Ascending aorta (tissue), 2 donors: ENCODE measurements at regions not wholly inside any gene's neighbourhood (a gene's known extent, or its start where the extent isn't known, plus 50 kb on each side); places are given as distances from the start of the nearest gene placed in this dataset.

Source experiments
- DNase-seq, 2 donors: peaks; one replicate each; pipeline ENCODE4 v3.0.0-alpha.2; 2019; ENCODE audit warnings: low spot score in 2 of 2
- H3K27ac ChIP-seq, 2 donors: fragments of 200-600 bp; sonication (generic); one replicate each; pipeline ENCODE4 v1.5.1; 2016 to 2017; ENCODE audit warnings: mild to moderate bottlenecking in 1 of 2
- H3K27me3 ChIP-seq: fragments of 200-600 bp; sonication (generic); one replicate; pipeline ENCODE4 v1.5.1; 2017
- H3K36me3 ChIP-seq, 2 donors: fragments of 200-600 bp; sonication (generic); one replicate each; pipeline ENCODE4 v1.5.1; 2016
- H3K4me1 ChIP-seq, 2 donors: fragments of 200-600 bp; sonication (generic); one replicate each; pipeline ENCODE4 v1.5.1; 2016 to 2017; ENCODE audit warnings: mild to moderate bottlenecking in 1 of 2
- H3K4me3 ChIP-seq, 2 donors: fragments of 200-600 bp; sonication (generic); one replicate each; pipeline ENCODE4 v1.5.1; 2016 to 2017; ENCODE audit warnings: mild to moderate bottlenecking in 1 of 2
- H3K9me3 ChIP-seq, 2 donors: fragments of 200-600 bp; sonication (generic); one replicate each; pipeline ENCODE4 v1.5.1; 2016
- intact Hi-C: fragments of 100-400 bp; cut with DNase I; formaldehyde crosslinking; loops from one replicate; pipeline ENCODE4 v1.15.1; 2023
- TF ChIP-seq, protein P1 (sequence below), 3 experiments: fragments of 200-600 bp in 2 of 3; fragments of 450-650 bp in 1 of 3; sonication (generic) in 2 of 3; IDR thresholded peaks; one replicate each; pipeline ENCODE4 v1.5.1; 2016 to 2019; ENCODE audit warnings: antibody characterized with exemption in 3 of 3, mild to moderate bottlenecking in 1 of 3, moderate library complexity in 1 of 3

DNA sequence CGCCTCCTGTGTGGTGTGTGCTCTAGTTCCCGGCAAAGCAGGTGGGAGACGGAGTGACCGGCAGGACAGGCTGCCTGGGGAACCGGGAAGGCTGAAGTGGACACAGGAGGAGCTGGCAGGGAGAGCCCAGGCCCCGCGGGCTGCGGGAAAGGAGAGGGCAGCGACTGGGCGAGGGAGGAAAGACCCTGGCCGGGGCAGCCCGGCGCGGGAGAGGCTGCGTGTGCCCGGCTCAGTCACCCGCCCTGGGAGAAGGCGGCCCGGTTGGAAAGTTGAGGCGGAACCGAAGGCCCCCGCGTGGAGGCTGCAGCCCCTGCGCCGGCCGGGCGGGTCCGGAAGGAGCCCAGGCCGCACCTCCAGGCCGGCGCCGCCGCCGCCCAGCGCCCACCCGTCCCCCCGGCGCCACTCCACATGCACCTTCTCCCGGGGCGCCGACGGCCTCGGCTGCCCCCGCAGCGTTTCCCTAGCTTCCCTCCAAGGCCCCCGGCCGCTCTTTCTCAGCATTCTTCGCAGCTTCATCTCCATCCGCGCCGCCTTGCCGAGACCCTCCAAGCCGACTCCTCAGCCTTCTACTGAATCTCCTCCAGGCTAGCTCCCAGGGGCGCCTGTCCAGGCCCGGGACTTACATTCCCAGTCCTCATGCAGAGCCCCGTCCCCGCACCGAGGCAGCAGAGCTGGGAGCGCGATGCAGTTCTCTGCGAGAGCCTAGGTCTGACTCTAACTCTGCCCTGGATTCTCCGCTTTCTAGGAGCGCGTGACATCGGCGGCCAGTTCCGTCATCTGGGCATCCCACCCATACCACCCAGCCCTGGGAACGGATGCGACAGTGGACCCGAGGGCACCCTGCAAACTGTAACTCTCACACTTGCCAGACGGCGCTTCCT is 152.0 kb downstream of the ERCC6L2 start:
- H3K4me1 ChIP-seq = peaks cover 9 to 33% of the 10 kb centered on the region in 2 donors
- intact Hi-C loops = loop anchor here (5.0 kb wide), 1 partner anchor 35 kb away; no protein-coding TSS in a partner anchor
- no peak overlapping the region for H3K27ac ChIP-seq

DNA sequence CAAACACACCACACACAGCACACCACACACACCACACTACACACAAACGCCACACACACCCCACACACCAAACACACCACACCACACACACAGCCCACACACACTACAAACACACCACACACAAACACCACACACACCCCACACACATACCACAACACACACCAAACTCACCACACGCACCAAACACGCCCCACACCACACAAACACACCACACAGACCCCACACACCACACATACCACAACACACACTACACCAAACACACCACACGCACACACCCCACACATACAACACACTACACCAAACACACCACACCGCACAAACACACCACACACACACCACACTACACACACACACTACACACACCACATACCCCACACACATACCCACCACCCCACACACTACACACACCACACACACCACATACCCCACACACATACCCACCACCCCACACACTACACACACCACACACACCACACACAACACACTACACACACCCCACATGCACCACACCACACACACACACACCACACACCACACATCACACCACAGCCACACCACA is 151.2 kb downstream of the ERCC6L2 start:
- Histone ChIP-seq H3K4me3 (peak overlapping the region; percentile 60 to 70), H3K4me1 (peaks cover 9 to 36% of the 10 kb centered on the region in 2 donors), H3K27ac (no peak overlapping the region), H3K36me3 (no peaks in the 10 kb centered on the region), H3K27me3 (peaks cover under 1% of the 10 kb centered on the region), H3K9me3 (no peaks in the 10 kb centered on the region)
- DNase-seq = no peak
- intact Hi-C loops = loop anchor here (5.0 kb wide), 1 partner anchor 36 kb away; no protein-coding TSS in a partner anchor
- TF ChIP-seq, protein P1, sequence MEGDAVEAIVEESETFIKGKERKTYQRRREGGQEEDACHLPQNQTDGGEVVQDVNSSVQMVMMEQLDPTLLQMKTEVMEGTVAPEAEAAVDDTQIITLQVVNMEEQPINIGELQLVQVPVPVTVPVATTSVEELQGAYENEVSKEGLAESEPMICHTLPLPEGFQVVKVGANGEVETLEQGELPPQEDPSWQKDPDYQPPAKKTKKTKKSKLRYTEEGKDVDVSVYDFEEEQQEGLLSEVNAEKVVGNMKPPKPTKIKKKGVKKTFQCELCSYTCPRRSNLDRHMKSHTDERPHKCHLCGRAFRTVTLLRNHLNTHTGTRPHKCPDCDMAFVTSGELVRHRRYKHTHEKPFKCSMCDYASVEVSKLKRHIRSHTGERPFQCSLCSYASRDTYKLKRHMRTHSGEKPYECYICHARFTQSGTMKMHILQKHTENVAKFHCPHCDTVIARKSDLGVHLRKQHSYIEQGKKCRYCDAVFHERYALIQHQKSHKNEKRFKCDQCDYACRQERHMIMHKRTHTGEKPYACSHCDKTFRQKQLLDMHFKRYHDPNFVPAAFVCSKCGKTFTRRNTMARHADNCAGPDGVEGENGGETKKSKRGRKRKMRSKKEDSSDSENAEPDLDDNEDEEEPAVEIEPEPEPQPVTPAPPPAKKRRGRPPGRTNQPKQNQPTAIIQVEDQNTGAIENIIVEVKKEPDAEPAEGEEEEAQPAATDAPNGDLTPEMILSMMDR (IDR thresholded peaks at IDR 0.05) = no peak

More for the DNA sequence above, 152.0 kb downstream of the ERCC6L2 start:
- DNase-seq = no peak
- Histone ChIP-seq H3K27me3 (no peaks in the 10 kb centered on the region), H3K4me3 (peak overlapping the region; percentile 60 to 70), H3K9me3 (no peaks in the 10 kb centered on the region), H3K36me3 (no peaks in the 10 kb centered on the region)
- TF ChIP-seq, protein P1 (IDR thresholded peaks at IDR 0.05) = no peak

DNA sequence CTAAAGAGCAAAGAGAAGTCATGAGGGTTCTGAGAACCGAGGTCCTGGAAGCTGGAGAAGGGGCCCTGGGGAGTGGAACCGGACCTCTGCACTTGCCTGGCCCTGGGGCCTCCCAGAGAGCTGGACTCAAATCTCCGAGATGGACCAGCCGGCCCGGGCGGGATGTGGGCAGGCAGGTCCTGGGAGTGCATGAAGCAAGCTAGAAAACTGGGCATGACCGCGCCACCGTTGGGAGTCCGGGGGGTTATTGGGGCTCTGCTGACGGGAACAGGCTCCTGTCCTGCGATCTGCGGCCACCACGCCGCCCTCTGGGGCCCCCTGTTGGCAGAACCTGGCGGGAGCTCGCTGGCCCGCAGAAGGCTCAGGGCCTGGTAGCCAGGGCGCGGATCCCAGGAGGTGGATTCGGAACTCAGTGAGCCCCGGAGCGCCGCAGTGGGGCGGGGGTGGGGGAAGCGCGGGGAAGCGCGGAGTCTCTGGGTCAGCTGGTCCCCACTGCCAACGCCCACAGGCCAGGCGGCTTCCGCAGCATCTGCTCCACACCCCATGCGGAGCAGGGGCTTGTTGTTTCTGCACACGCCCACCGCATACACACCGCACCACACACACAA is 150.6 kb downstream of the ERCC6L2 start:
- peaks cover 9 to 36% of the 10 kb centered on the region in 2 donors for H3K4me1 ChIP-seq
- no peaks in the 10 kb centered on the region for H3K36me3 ChIP-seq
- peaks cover 7% of the 10 kb centered on the region for H3K27me3 ChIP-seq
- intact Hi-C loops = loop anchor here (5.0 kb wide), 1 partner anchor 36 kb away; no protein-coding TSS in a partner anchor
- H3K9me3 ChIP-seq = no peaks in the 10 kb centered on the region
- H3K27ac ChIP-seq = no peak overlapping the region
- DNase-seq = no peak
- H3K4me3 ChIP-seq = no peak overlapping the region
- TF ChIP-seq, protein P1 (IDR thresholded peaks at IDR 0.05) = no peak

DNA sequence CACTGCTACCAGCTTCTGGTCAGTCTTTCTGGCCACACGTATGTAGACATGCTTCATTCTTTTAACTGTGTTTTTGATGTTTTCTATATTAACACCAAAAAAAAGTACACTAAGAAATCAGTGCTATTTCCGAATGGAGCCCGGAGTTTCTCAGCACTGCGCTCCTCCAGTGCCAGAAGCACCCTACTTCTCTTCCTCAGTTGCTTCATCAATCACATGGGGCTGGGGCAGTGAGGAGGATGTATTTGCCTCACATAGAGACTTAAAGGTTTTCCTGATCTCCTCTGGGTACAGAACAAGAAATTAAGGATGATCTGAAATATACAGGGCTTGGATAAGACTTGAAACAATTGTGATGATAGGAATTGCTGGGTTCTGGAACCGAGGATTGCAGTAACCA is 148.0 kb downstream of the ERCC6L2 start:
- H3K4me3 ChIP-seq = no peak overlapping the region
- intact Hi-C loops = loop anchor here (5.0 kb wide), 1 partner anchor 146 kb away; the partner anchor contains the start of gene ERCC6L2
- H3K27me3 ChIP-seq = peaks cover 7% of the 10 kb centered on the region
- no peaks in the 10 kb centered on the region for H3K36me3 ChIP-seq
- no peak overlapping the region for H3K27ac ChIP-seq
- TF ChIP-seq, protein P1 (IDR thresholded peaks at IDR 0.05) = no peak
- H3K4me1 ChIP-seq = peaks cover 9 to 31% of the 10 kb centered on the region in 2 donors
- no peaks in the 10 kb centered on the region for H3K9me3 ChIP-seq
- no peak for DNase-seq

DNA sequence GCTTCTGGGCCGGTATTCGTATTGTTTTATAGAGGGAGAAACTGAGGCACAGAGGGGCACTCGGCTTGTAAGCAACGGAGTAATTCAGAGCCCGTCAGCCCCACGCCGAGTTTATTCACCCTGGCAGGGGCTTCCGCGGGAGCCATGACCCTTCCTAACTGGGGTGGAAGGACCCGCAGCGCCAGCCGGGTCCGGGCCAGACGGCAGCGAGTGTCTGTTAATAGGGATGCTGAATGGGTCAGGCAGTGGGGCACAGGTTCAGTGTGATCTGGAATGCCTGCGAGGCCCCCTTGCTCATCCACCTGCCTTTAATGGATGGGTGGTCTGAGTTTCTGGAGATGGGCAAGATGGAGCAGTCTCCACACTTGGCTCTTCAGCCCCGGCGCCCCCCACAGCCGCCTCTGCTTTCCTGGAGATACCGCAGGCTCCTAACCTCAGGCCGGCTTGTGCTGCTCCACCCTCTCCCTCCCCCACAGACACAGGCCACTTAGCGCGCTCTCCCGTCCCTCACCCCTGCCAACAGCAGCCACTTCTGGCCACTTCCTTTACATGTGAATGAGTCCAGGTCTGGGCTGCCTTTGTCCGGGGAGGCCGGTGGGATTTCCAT is 147.1 kb downstream of the ERCC6L2 start:
- TF ChIP-seq, protein P1 (IDR thresholded peaks at IDR 0.05) = no peak
- no peak for DNase-seq
- Histone ChIP-seq H3K27ac (no peak overlapping the region), H3K9me3 (no peaks in the 10 kb centered on the region), H3K36me3 (no peaks in the 10 kb centered on the region), H3K4me3 (peak overlapping the region in 1 of 2 donors; percentile 71), H3K27me3 (peaks cover 7% of the 10 kb centered on the region), H3K4me1 (peaks cover 5 to 22% of the 10 kb centered on the region in 2 donors)
- intact Hi-C loops = loop anchor here (5.0 kb wide), 1 partner anchor 145 kb away; the partner anchor contains the start of gene ERCC6L2
